DOHH2 (cell line): ENCODE measurements at regions not wholly inside any gene's neighbourhood (a gene's known extent, or its start where the extent isn't known, plus 50 kb on each side); places are given as distances from the start of the nearest gene placed in this dataset.

Experiments
- H3F3A ChIP-seq: fragments of 200-600 bp; sonication (generic), shearing (Covaris generic); 2 replicates; pipeline ENCODE4 v1.6.0; 2016; ENCODE audit warnings: antibody characterized with exemption, mild to moderate bottlenecking; ENCODE audit not compliant: control insufficient read depth, insufficient read depth
- H3K27ac ChIP-seq: fragments of 200-600 bp; sonication (generic); 2 replicates; pipeline ENCODE4 v1.5.1; 2014; ENCODE audit warnings: low read depth, mild to moderate bottlenecking, low read length, moderate library complexity
- H3K27me3 ChIP-seq: fragments of 200-600 bp; sonication (generic); 2 replicates; pipeline ENCODE4 v1.6.1; 2014; ENCODE audit warnings: mild to moderate bottlenecking, low read length, mixed read lengths; ENCODE audit not compliant: control insufficient read depth
- H3K36me3 ChIP-seq: fragments of 200-600 bp; sonication (generic); 2 replicates; pipeline ENCODE4 v1.6.1; 2014; ENCODE audit warnings: mild to moderate bottlenecking, low read length, moderate library complexity, mixed read lengths; ENCODE audit not compliant: control insufficient read depth
- H3K4me1 ChIP-seq: fragments of 200-600 bp; sonication (generic); 2 replicates; pipeline ENCODE4 v1.6.1; 2014; ENCODE audit warnings: mild to moderate bottlenecking, low read length, mixed read lengths; ENCODE audit not compliant: control insufficient read depth
- H3K4me2 ChIP-seq: fragments of 200-600 bp; sonication (generic); 2 replicates; pipeline ENCODE4 v1.6.0; 2014; ENCODE audit warnings: mild to moderate bottlenecking, low read length, moderate library complexity
- H3K4me3 ChIP-seq: fragments of 200-600 bp; sonication (generic); 2 replicates; pipeline ENCODE4 v1.5.1; 2014; ENCODE audit warnings: mild to moderate bottlenecking, low read length, mixed read lengths
- H3K79me2 ChIP-seq: fragments of 200-600 bp; sonication (generic); 2 replicates; pipeline ENCODE4 v1.6.1; 2014; ENCODE audit warnings: mild to moderate bottlenecking, low read length, mixed read lengths; ENCODE audit not compliant: control insufficient read depth
- H3K9me2 ChIP-seq: fragments of 200-600 bp; sonication (generic); replicated peaks from 2 replicates; pipeline ENCODE4 v1.6.1; 2014; ENCODE audit warnings: mild to moderate bottlenecking, low read length, mixed read lengths; ENCODE audit not compliant: control insufficient read depth
- H3K9me3 ChIP-seq: fragments of 200-600 bp; sonication (generic); 2 replicates; pipeline ENCODE4 v1.6.1; 2014; ENCODE audit warnings: antibody characterized with exemption, low read length, mixed read lengths; ENCODE audit not compliant: control insufficient read depth, insufficient read depth
- H4K20me1 ChIP-seq: fragments of 200-600 bp; sonication (generic); 2 replicates; pipeline ENCODE4 v1.6.0; 2014; ENCODE audit warnings: low read depth, mild to moderate bottlenecking, antibody characterized with exemption, low read length, moderate library complexity; ENCODE audit not compliant: control insufficient read depth, insufficient read depth
- CTCF ChIP-seq: fragments of 200-600 bp; sonication (generic); IDR thresholded peaks from one replicate; pipeline ENCODE4 v1.5.1; 2014; ENCODE audit warnings: antibody characterized with exemption, mild to moderate bottlenecking, low read depth, low read length; ENCODE audit not compliant: poor library complexity, severe bottlenecking
- EZH2phosphoT487 ChIP-seq: fragments of 200-600 bp; sonication (generic); IDR thresholded peaks from 2 replicates; pipeline ENCODE4 v1.6.1; 2017; ENCODE audit warnings: borderline replicate concordance, mild to moderate bottlenecking, antibody characterized with exemption, low read length, moderate library complexity, mixed read lengths

GRCh38 chr7:94178230-94178629 is 174.1 kb upstream of the BET1 start:
- Histone ChIP-seq H3K9me2 (no peaks in the 10 kb centered on the region), H3K4me1 (peaks cover 5% of the 10 kb centered on the region), H3K79me2 (no peaks in the 10 kb centered on the region), H3F3A (no peaks in the 10 kb centered on the region), H4K20me1 (no peaks in the 10 kb centered on the region), H3K4me3 (no peak overlapping the region), H3K36me3 (no peaks in the 10 kb centered on the region), H3K4me2 (no peak overlapping the region), H3K27me3 (0 out of 2 replicates have a peak, but pooled peaks cover 3% of the 10 kb centered on the region), H3K9me3 (no peaks in the 10 kb centered on the region), H3K27ac (no peak overlapping the region)
- TF ChIP-seq EZH2phosphoT487 (no peak), CTCF (no peak)

- H3K9me3 ChIP-seq = no peaks in the 10 kb centered on the region
- H3K4me2 ChIP-seq = no peak overlapping the region
- no peak overlapping the region for H3K4me3 ChIP-seq
- H3K27me3 ChIP-seq = 0 out of 2 replicates have a peak, but pooled peaks cover 3% of the 10 kb centered on the region
- H3K4me1 ChIP-seq = peaks cover 5% of the 10 kb centered on the region
- no peaks in the 10 kb centered on the region for H3K36me3 ChIP-seq
- H3K27ac ChIP-seq = no peak overlapping the region
- H3K9me2 ChIP-seq = no peaks in the 10 kb centered on the region
- H3F3A ChIP-seq = no peaks in the 10 kb centered on the region
- no peaks in the 10 kb centered on the region for H3K79me2 ChIP-seq
- H4K20me1 ChIP-seq = no peaks in the 10 kb centered on the region
- TF ChIP-seq CTCF = no peak
- TF ChIP-seq EZH2phosphoT487 = no peak
Measured at GRCh38 chr7:94179466-94179865, 175.3 kb upstream of the BET1 start.

GRCh38 chr7:94182066-94182465 is 177.9 kb upstream of the BET1 start:
- Histone ChIP-seq H3K36me3 (no peaks in the 10 kb centered on the region), H3F3A (no peaks in the 10 kb centered on the region), H3K4me1 (no peaks in the 10 kb centered on the region), H3K79me2 (no peaks in the 10 kb centered on the region), H3K9me2 (no peaks in the 10 kb centered on the region), H3K27me3 (0 out of 2 replicates have a peak, but pooled peaks cover 2% of the 10 kb centered on the region), H3K4me3 (no peak overlapping the region), H3K4me2 (no peak overlapping the region), H3K9me3 (no peaks in the 10 kb centered on the region), H3K27ac (no peak overlapping the region), H4K20me1 (no peaks in the 10 kb centered on the region)
- TF ChIP-seq CTCF (no peak), EZH2phosphoT487 (no peak)
